Type B pancreatic cell (in vitro differentiated cells): ENCODE measurements at regions not wholly inside any gene's neighbourhood (a gene's known extent, or its start where the extent isn't known, plus 50 kb on each side); places are given as distances from the start of the nearest gene placed in this dataset.

Experiments used
- DNase-seq: peaks from one replicate; pipeline ENCODE4 v3.0.0; 2021; ENCODE audit warnings: mixed read lengths; ENCODE audit not compliant: unreplicated experiment; ENCODE audit errors: extremely low spot score
- H3K27ac Mint-ChIP-seq: 2 replicates; pipeline ENCODE4 v1.8.0; 2021; ENCODE audit warnings: mild to moderate bottlenecking, mixed read lengths
- H3K27me3 Mint-ChIP-seq: 2 replicates; pipeline ENCODE4 v1.8.0; 2021; ENCODE audit warnings: mixed read lengths
- H3K36me3 Mint-ChIP-seq: 2 replicates; pipeline ENCODE4 v1.8.0; 2021; ENCODE audit warnings: mixed read lengths
- H3K4me1 Mint-ChIP-seq: one replicate; pipeline ENCODE4 v1.8.0; 2021; ENCODE audit warnings: mixed read lengths; ENCODE audit not compliant: unreplicated experiment
- H3K4me3 Mint-ChIP-seq: 2 replicates; pipeline ENCODE4 v1.8.0; 2021; ENCODE audit warnings: mild to moderate bottlenecking, mixed read lengths
- H3K9me3 Mint-ChIP-seq: 2 replicates; pipeline ENCODE4 v1.8.0; 2021; ENCODE audit warnings: mixed read lengths
- TF ChIP-seq, protein P1 (sequence below): fragments of 200-600 bp; sonication (generic); conservative IDR thresholded peaks from 2 replicates; pipeline ENCODE4 v1.5.0; 2021; ENCODE audit warnings: antibody characterized with exemption, mild to moderate bottlenecking

DNA sequence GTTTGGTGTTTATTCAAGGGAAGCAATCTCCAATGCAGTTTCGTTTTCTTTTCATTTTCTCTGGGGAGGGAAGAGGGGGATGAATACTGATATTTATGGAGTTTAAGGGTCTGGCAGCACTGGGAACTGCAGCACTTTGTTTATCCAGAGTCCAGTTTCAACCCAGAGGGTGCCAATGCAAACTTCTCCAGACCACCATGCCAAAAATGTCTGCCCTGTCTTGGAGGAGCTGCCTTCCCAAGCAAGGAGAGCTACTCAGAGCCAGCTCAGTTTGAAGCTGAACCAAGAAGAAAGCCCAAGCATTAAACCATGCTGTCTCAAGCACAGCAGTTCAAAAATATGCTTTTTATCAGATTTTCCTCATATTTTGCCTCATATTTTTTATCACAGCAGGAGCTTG lies 589.7 kb downstream of the LMO4 start:
- DNase-seq, result no peak
- no peaks in the 10 kb centered on the region for H3K27me3 Mint-ChIP-seq
- peaks cover 4% of the 10 kb centered on the region for H3K9me3 Mint-ChIP-seq
- TF ChIP-seq, protein P1, sequence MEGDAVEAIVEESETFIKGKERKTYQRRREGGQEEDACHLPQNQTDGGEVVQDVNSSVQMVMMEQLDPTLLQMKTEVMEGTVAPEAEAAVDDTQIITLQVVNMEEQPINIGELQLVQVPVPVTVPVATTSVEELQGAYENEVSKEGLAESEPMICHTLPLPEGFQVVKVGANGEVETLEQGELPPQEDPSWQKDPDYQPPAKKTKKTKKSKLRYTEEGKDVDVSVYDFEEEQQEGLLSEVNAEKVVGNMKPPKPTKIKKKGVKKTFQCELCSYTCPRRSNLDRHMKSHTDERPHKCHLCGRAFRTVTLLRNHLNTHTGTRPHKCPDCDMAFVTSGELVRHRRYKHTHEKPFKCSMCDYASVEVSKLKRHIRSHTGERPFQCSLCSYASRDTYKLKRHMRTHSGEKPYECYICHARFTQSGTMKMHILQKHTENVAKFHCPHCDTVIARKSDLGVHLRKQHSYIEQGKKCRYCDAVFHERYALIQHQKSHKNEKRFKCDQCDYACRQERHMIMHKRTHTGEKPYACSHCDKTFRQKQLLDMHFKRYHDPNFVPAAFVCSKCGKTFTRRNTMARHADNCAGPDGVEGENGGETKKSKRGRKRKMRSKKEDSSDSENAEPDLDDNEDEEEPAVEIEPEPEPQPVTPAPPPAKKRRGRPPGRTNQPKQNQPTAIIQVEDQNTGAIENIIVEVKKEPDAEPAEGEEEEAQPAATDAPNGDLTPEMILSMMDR, result no peak
- no peak overlapping the region for H3K4me3 Mint-ChIP-seq
- peaks cover 8% of the 10 kb centered on the region for H3K4me1 Mint-ChIP-seq
- H3K27ac Mint-ChIP-seq, result no peak overlapping the region
- H3K36me3 Mint-ChIP-seq, result no peaks in the 10 kb centered on the region

DNA sequence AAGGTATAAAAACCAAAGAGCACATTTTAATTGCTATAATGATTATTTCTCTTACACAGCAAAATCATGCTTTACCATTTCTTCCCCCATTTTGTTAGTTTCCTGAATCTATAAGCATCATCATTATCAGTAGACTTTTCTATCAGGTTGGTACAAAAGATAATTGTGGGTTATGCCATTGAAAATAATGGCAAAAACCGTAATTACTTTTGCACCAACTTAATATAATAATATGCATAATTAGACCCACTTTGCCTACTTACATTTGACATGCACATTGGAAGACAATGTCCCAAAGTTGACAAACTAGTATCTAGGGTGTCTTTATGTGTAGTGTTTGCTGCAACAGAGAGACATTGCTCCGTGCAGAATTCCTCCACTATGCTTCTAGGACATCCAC lies 594.2 kb downstream of the LMO4 start:
- Mint-ChIP-seq H3K4me1 (peaks cover 11% of the 10 kb centered on the region), H3K27ac (no peak overlapping the region), H3K9me3 (peaks cover 8% of the 10 kb centered on the region), H3K36me3 (no peaks in the 10 kb centered on the region), H3K27me3 (no peaks in the 10 kb centered on the region), H3K4me3 (no peak overlapping the region)
- DNase-seq, result no peak
- TF ChIP-seq, protein P1, result no peak

DNA sequence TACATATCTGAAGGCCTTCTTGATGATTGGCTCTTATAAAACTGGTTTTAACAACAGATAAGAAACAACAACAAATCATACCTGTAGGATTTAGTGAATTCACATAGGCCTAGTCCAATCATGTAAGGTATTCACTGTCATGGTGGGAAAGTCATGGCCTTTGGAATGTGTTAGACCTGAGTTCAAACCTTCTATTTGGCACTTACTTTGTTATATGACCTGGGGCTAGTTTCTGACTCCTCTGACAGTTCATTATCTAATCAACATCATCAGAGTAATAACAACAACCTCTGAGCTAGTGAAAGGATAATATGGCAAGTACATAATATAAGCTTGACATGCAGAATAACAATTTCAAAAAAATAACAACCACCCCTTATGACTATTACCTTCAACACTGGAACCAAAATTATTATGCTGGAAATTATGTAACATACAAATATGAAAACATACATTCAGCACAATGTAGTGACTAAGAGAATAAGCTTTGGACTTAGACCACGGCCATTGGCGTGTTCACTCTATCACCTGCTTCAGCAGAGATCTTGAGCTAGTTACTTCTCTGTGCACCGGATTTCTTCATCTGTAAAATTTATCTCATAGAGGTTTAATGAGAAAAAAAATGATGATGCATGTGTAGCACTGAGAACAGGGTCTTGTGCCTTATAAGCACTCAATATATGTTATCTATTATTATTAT lies 597.6 kb downstream of the LMO4 start:
- Mint-ChIP-seq H3K4me3 (no peak overlapping the region), H3K9me3 (peaks cover 18% of the 10 kb centered on the region), H3K36me3 (peaks cover 5% of the 10 kb centered on the region), H3K27ac (peak overlapping the region; percentile 42), H3K4me1 (peaks cover 8% of the 10 kb centered on the region), H3K27me3 (no peaks in the 10 kb centered on the region)
- TF ChIP-seq, protein P1, result no peak
- DNase-seq, result no peak

DNA sequence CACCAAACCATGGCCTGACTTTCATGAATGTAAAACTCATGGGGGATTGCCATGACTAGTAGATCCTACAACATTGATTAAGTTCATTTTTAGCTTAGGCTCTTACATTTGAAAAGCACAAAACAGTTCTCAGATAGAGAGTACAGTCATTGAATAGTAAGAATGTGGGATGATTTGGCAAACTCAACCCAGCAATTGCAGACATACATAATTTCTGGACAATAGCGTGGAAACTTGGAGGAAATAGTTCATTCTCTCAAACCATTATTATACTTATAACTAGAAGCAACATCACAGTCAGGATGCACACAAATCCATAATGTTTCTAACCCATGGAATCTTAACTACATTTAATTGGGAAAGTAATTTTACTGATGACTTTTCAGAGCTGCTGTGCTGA lies 598.2 kb downstream of the LMO4 start:
- Mint-ChIP-seq H3K4me3 (no peak overlapping the region), H3K27me3 (no peaks in the 10 kb centered on the region), H3K4me1 (peaks cover 8% of the 10 kb centered on the region), H3K27ac (no peak overlapping the region), H3K9me3 (peaks cover 18% of the 10 kb centered on the region), H3K36me3 (peaks cover 5% of the 10 kb centered on the region)
- no peak for DNase-seq
- TF ChIP-seq, protein P1, result no peak

DNA sequence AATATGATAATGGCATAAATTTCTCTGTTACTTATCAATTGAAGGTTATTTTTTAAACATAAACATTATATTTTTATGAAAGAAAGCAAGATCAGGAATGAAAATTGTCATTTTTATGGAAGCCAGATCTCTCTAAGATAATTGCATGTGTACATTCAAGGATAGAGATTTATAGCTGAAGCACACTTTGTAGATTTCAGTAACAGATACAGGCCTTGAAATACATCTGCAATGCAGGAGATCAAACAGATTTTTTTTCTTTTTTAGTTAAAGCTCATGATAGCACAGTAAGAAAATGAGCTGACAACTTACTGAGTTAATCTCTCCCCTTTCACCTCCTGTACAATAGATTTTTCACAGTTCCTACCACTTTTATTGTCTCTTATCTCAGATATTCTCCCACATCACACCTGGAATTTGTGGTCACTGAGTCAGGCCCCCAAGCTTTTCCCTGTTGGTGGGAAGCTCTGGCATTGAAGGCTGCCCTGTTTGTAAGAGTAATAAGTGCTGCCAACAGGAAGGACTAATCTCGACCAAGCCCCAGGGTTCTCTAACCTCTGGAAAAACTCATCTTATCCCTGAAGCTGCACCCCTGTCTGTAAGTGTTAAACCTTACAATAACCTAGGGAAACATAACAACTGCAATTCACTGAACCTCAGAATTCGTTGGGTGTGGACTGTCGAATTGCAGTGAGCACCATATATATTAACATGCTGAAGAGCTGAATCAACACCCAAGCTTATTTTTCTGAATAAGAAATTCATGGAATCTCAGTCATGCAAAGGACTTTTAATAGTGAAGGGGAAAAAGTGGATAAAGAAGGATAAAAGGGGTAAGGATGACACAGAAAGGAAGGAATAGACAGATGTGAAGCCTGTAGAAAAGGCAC lies 599.0 kb downstream of the LMO4 start:
- Mint-ChIP-seq H3K4me3 (no peak overlapping the region), H3K9me3 (peaks cover 18% of the 10 kb centered on the region), H3K4me1 (peaks cover 8% of the 10 kb centered on the region), H3K27ac (peak overlapping the region; percentile 19), H3K27me3 (no peaks in the 10 kb centered on the region), H3K36me3 (peaks cover 5% of the 10 kb centered on the region)
- DNase-seq, result no peak
- TF ChIP-seq, protein P1, result no peak
